ENCODE measurements at regions not wholly inside any gene's neighbourhood (a gene's known extent, or its start where the extent isn't known, plus 50 kb on each side); places are given as distances from the start of the nearest gene placed in this dataset.

- no peak for TF ChIP-seq CTCF (IDR thresholded peaks at IDR 0.05)
- no peak for TF ChIP-seq EZH2phosphoT487 (IDR thresholded peaks at IDR 0.05)
- no peak for TF ChIP-seq EZH2 (IDR thresholded peaks at IDR 0.05)
Measured at GRCh38 chr5:30436691-30437090, 756.8 kb upstream of the CDH6 start.
